Urinary bladder (tissue), 3 donors: ENCODE measurements at regions not wholly inside any gene's neighbourhood (a gene's known extent, or its start where the extent isn't known, plus 50 kb on each side); places are given as distances from the start of the nearest gene placed in this dataset.
"Not testable (repeated sequence)": the region's sequence is repeated elsewhere in the genome, so short reads cannot be mapped to it uniquely, and the experiment has no call there.

ENCODE experiments used
- DNase-seq: peaks from one replicate; pipeline ENCODE4 v3.0.0-alpha.2; 2015; ENCODE audit errors: extremely low spot score
- H3K27ac ChIP-seq: one replicate; pipeline ENCODE4 v1.5.1; 2013; ENCODE audit warnings: low read depth, mild to moderate bottlenecking, moderate library complexity
- H3K36me3 ChIP-seq: one replicate; pipeline ENCODE4 v1.6.1; 2013; ENCODE audit warnings: mild to moderate bottlenecking, moderate library complexity; ENCODE audit not compliant: insufficient read depth
- H3K4me1 ChIP-seq: one replicate; pipeline ENCODE4 v1.6.1; 2013; ENCODE audit warnings: mild to moderate bottlenecking, moderate library complexity; ENCODE audit not compliant: insufficient read depth
- H3K4me3 ChIP-seq: one replicate; pipeline ENCODE4 v1.5.1; 2013; ENCODE audit warnings: low read depth, low read length
- WGBS: extraction: QIAGEN DNeasy Blood & Tissue Kit; methylation state at CpG from one replicate; pipeline ENCODE4 v1.1.7; 2013; 5-methylcytosine and 5-hydroxymethylcytosine counted together
- donor health status: healthy with polysubstance abuse.
- donor health status: healthy.

DNA sequence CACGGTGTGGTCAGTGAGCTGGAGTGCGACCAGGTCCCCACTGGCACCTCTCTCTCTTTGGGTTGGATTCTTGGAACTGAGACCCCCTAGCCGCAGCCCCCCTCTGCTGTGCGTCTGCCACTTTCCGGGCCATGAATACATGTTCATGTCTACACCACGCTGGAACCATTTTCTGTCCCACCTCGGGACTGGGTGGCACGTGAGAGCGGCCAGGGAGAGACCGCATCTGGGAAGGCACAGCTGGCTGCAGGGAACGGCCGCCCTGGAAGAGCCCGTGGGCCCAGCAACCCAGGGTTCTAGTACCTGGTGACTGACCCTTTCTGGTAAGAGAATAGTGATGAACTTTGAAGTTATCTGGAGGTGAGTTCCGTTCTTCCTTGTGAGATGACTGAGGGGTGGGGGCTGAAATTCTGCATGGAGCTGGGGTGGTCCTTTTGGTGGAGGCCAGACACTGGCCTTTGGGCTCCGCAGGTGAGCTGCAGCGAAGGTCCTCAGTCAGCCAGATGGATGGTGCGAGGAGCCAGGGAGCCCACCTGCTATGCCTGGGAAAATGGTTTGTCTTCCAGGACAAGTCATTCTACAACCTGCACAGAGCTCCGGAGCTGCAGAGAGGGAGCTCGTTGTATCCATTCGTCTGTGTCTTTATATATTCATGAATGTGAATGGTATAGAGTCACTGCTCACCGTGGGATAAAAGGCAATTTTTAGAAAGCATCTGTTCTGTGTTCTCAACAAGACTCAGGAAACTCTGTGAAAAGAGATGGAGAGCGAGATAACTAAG lies 223.5 kb downstream of the NDUFA10 start:
- H3K4me3 ChIP-seq: no peak overlapping the region
- DNase-seq: no peak
- no peak overlapping the region for H3K27ac ChIP-seq
- WGBS: 84% methylated on average over 22 of the region's 22 CpGs
- H3K36me3 ChIP-seq: no peaks in the 10 kb centered on the region
- H3K4me1 ChIP-seq: no peaks in the 10 kb centered on the region

GRCh38 chr2:239800785-239801386 lies 224.3 kb downstream of the NDUFA10 start:
- no peak overlapping the region for H3K4me3 ChIP-seq
- H3K36me3 ChIP-seq: no peaks in the 10 kb centered on the region
- WGBS: 88% methylated on average over 22 of the region's 22 CpGs
- no peak for DNase-seq
- no peak overlapping the region for H3K27ac ChIP-seq
- H3K4me1 ChIP-seq: no peaks in the 10 kb centered on the region

DNA sequence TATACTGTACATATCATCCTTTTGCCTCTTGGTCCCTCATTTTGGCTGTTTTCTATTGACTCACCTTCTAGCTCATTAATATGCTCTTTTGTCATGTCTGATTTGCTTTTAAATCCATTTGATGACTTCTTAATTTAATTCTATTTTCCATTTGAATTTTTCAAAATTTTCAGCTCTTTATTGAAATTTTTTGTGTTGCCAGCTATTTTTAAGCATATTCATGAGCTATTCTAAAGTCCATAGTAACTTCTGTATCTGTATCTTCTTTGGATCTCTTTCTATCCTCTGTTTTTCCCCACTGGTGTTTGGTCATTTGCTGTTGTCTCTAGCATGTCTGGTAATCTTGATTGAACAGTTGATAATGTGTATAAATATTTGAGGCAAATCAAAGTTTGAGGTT lies 227.8 kb downstream of the NDUFA10 start:
- no peak for DNase-seq
- no peaks in the 10 kb centered on the region for H3K36me3 ChIP-seq
- no peak overlapping the region for H3K27ac ChIP-seq

GRCh38 chr2:239795761-239796160 lies 229.4 kb downstream of the NDUFA10 start:
- not testable (repeated sequence) for DNase-seq, H3K36me3 ChIP-seq
- 96% methylated on average over 17 of the region's 17 CpGs for WGBS

More for the DNA sequence above, 227.8 kb downstream of the NDUFA10 start:
- Histone ChIP-seq H3K4me1 (no peaks in the 10 kb centered on the region), H3K4me3 (no peak overlapping the region)

DNA sequence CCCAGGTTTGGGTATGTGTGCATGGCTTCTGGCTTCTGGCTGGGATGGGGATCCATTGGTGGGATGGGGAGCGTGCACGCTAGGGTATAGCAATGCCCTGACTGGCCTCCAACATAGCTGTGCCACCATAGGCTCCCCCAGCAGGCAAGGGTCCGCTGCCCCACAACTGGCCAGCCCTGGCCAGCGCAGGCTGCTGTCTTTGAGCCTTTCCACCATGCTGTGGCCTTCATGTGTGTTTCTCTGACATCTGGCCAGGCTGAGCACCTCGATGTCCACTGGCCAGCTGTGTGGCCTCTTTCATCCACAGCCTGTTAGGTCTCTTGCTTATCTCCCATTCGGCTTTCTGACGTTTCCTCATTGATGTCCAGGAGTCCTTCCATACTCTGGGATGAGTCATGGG lies 231.3 kb downstream of the NDUFA10 start:
- Histone ChIP-seq H3K27ac (no peak overlapping the region), H3K4me1 (no peaks in the 10 kb centered on the region), H3K4me3 (no peak overlapping the region), H3K36me3 (no peaks in the 10 kb centered on the region)
- 76% methylated on average over 7 of the region's 7 CpGs for WGBS
- no peak for DNase-seq

More at GRCh38 chr2:239795761-239796160, 229.4 kb downstream of the NDUFA10 start:
- not testable (repeated sequence) for H3K4me3 ChIP-seq, H3K4me1 ChIP-seq, H3K27ac ChIP-seq

GRCh38 chr2:239793086-239793485 lies 232.1 kb downstream of the NDUFA10 start:
- 90% methylated on average over 5 of the region's 5 CpGs for WGBS
- Histone ChIP-seq H3K4me1 (no peaks in the 10 kb centered on the region), H3K4me3 (no peak overlapping the region), H3K36me3 (no peaks in the 10 kb centered on the region), H3K27ac (no peak overlapping the region)
- no peak for DNase-seq

DNA sequence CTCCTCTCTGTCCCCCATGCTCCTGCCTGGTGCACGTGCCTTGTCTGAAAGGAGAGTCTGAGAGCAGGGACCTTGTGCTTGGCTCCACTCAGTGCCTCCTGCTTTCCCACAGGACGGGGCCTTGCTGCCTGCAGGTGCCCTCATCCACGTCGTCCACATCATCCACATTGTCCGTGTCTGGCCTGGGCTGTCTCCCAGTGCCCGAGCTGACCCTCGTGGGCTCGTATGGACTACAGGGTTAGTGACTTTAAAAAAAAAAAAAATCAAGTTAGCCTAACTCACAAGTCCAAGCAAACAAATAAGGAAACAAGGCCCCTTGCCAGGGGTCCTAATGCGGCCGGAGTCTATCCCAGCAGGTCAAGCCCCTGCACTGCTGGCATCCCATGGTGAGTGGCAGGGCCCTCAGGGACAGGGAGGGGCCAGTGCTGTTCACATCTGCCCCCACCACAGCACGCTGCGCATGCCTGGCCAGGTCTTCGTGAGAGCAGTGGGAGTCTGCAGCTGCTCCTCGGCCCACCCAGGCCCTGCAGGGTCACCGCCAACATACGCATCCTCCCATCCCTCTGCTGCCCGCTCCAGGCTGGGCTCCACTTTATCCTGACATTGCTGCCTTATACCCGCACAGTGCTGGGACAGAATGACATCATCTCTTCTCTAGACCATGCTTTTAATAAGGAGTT lies 232.6 kb downstream of the NDUFA10 start:
- Histone ChIP-seq H3K36me3 (no peaks in the 10 kb centered on the region), H3K4me1 (no peaks in the 10 kb centered on the region), H3K27ac (no peak overlapping the region), H3K4me3 (no peak overlapping the region)
- no peak for DNase-seq
- WGBS: 87% methylated on average over 18 of the region's 18 CpGs

- no peak overlapping the region for H3K4me3 ChIP-seq
- DNase-seq: no peak
- no peaks in the 10 kb centered on the region for H3K36me3 ChIP-seq
- no peak overlapping the region for H3K27ac ChIP-seq
- WGBS: 70% methylated on average over 22 of the region's 22 CpGs
- H3K4me1 ChIP-seq: no peaks in the 10 kb centered on the region
These were observed 233.4 kb downstream of the NDUFA10 start for GRCh38 chr2:239791526-239792404.

DNA sequence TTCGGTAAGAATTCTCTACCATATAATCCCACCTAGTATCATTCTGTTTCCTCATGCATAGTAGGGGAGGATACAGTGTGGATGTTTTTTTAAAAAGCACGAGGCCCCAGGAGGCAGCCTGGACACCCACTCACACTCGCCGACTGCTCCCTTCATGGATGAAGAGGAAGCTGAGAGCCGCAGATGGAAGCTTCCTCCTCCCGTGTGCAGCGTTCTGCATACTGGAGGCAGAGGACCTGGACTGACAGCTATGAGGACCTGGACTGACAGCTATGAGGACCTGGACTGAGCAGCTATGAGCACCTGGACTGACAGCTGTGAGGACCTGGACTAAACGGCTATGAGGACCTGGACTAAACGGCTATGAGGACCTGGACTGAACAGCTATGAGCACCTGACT lies 234.4 kb downstream of the NDUFA10 start:
- WGBS: 80% methylated on average over 9 of the region's 9 CpGs
- Histone ChIP-seq H3K27ac (no peak overlapping the region), H3K4me3 (no peak overlapping the region), H3K36me3 (no peaks in the 10 kb centered on the region), H3K4me1 (no peaks in the 10 kb centered on the region)
- DNase-seq: no peak

- WGBS: 93% methylated on average over 13 of the region's 13 CpGs
- no peak for DNase-seq
- Histone ChIP-seq H3K27ac (no peak overlapping the region), H3K4me3 (no peak overlapping the region), H3K36me3 (no peaks in the 10 kb centered on the region), H3K4me1 (no peaks in the 10 kb centered on the region)
These were observed 234.8 kb downstream of the NDUFA10 start for GRCh38 chr2:239790313-239790712.

GRCh38 chr2:239789711-239790110 lies 235.4 kb downstream of the NDUFA10 start:
- Histone ChIP-seq H3K4me1 (no peaks in the 10 kb centered on the region), H3K4me3 (no peak overlapping the region), H3K27ac (no peak overlapping the region), H3K36me3 (no peaks in the 10 kb centered on the region)
- WGBS: 79% methylated on average over 8 of the region's 8 CpGs
- no peak for DNase-seq

DNA sequence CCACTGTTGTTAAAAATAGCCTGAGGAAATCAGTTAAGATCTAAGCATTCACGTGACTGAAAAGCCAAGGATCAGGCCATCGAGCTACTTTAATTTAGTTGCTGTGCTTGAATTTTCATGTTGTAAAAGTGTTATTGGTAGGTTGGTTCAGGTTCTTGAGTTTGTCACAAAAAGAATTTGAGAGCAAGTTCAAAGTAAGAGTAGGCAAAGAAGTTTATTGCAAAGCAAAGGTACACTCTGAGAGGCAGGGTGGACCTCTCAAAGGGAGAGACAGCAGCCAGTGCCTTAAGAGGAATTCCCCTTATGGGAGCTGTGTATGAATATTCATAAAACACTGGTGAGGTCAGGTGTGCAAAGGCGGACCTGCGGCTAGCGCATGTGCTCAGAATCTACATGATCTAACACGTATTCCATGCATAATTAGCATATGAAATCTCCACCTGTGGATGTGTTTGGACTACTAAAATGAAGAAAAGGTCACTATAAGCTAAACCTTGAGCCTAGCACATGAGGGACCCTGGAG lies 236.5 kb downstream of the NDUFA10 start:
- no peaks in the 10 kb centered on the region for H3K4me1 ChIP-seq
- 82% methylated on average over 6 of the region's 6 CpGs for WGBS
- H3K27ac ChIP-seq: no peak overlapping the region
- no peak for DNase-seq
- H3K4me3 ChIP-seq: no peak overlapping the region
- H3K36me3 ChIP-seq: no peaks in the 10 kb centered on the region

DNA sequence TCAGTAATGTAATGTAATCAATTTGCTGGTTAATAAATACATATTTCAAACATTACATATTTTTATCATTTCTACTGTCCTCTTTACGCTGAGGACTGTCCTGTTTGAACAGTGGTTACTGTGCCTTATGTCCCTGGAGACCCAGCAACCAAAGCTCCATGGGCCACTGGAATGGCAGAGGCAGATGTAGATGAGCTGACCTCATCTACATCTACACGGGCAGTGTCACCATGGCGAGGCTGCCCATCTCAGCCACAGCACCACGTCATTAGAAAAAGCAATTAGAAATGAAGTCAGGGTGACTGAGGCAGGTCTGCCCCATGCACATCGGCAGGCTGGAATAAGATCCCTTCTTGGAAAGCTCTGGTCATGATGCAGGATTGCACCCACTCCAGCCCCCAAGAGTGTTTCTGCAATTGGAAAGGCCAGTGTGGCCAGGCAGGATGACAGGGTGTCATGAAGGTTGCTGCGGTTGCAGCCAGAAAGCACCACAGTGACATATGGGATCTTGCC lies 237.5 kb downstream of the NDUFA10 start:
- no peaks in the 10 kb centered on the region for H3K4me1 ChIP-seq
- H3K27ac ChIP-seq: no peak overlapping the region
- WGBS: 78% methylated on average over 6 of the region's 6 CpGs
- no peak for DNase-seq
- H3K4me3 ChIP-seq: no peak overlapping the region
- H3K36me3 ChIP-seq: no peaks in the 10 kb centered on the region
